GM21786 (cell line): ENCODE measurements at regions not wholly inside any gene's neighbourhood (a gene's known extent, or its start where the extent isn't known, plus 50 kb on each side); places are given as distances from the start of the nearest gene placed in this dataset.

Experiments used
- ATAC-seq: cut with Tn5 transposase; IDR thresholded peaks from one replicate; pipeline ENCODE4 v1.9.1; 2021; ENCODE audit not compliant: unreplicated experiment

- ATAC-seq, result no peak
Measured at GRCh38 chr14:78071016-78071549, 99.1 kb upstream of the NRXN3 start.

- no peak for ATAC-seq
Measured at GRCh38 chr14:78073028-78073427, 97.1 kb upstream of the NRXN3 start.

- no peak for ATAC-seq
Measured at GRCh38 chr14:78074561-78074960, 95.6 kb upstream of the NRXN3 start.

GRCh38 chr14:78075033-78075432, 95.1 kb upstream of the NRXN3 start:
- ATAC-seq, result no peak

GRCh38 chr14:78075555-78076277, 94.5 kb upstream of the NRXN3 start:
- no peak for ATAC-seq

- no peak for ATAC-seq
Measured at GRCh38 chr14:78081245-78081644, 88.9 kb upstream of the NRXN3 start.

GRCh38 chr14:78083837-78084236, 86.3 kb upstream of the NRXN3 start:
- ATAC-seq, result no peak

- no peak for ATAC-seq
Measured at GRCh38 chr14:78086342-78086741, 83.8 kb upstream of the NRXN3 start.

- no peak for ATAC-seq
Measured at GRCh38 chr14:78088916-78089315, 81.3 kb upstream of the NRXN3 start.

- ATAC-seq, result no peak
Measured at GRCh38 chr14:78090864-78091263, 79.3 kb upstream of the NRXN3 start.

- ATAC-seq, result no peak
Measured at GRCh38 chr14:78091361-78091760, 78.8 kb upstream of the NRXN3 start.

GRCh38 chr14:78092040-78092439, 78.1 kb upstream of the NRXN3 start:
- ATAC-seq, result no peak

GRCh38 chr14:78103271-78103670, 66.9 kb upstream of the NRXN3 start:
- no peak for ATAC-seq

GRCh38 chr14:78104160-78104559, 66.0 kb upstream of the NRXN3 start:
- ATAC-seq, result no peak

- ATAC-seq, result no peak
Measured at GRCh38 chr14:78104655-78105054, 65.5 kb upstream of the NRXN3 start.

- ATAC-seq, result no peak
Measured at GRCh38 chr14:78106381-78106780, 63.8 kb upstream of the NRXN3 start.

GRCh38 chr14:78107166-78107565, 63.0 kb upstream of the NRXN3 start:
- no peak for ATAC-seq

- no peak for ATAC-seq
Measured at GRCh38 chr14:78119440-78119839, 50.7 kb upstream of the NRXN3 start.
